Myocyte (in vitro differentiated cells): ENCODE measurements at regions not wholly inside any gene's neighbourhood (a gene's known extent, or its start where the extent isn't known, plus 50 kb on each side); places are given as distances from the start of the nearest gene placed in this dataset.

Experiments used
- DNase-seq: peaks from one replicate; pipeline ENCODE4 v3.0.0-alpha.2; 2012; ENCODE audit warnings: low read depth

DNA sequence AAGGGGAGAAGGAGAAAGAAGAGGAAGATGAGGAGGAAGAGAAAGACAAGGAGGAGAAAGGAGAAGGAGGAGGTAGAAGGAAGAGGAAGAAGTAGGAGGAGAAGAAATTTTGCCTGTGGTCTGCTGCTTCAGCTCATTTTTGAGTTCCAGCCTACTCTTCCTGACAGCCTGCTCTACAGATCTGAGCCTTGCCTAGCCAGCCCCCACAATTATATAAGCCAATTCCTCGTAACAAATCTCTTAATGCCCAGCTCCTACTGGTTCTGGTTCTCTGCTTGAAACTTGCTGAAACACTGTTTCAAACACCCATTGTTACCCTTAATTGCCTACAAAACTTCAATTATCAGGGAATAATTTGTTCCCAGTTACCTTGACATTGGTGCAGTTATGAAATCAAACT lies 1014.2 kb upstream of the CELF4 start:
- no peak for DNase-seq

DNA sequence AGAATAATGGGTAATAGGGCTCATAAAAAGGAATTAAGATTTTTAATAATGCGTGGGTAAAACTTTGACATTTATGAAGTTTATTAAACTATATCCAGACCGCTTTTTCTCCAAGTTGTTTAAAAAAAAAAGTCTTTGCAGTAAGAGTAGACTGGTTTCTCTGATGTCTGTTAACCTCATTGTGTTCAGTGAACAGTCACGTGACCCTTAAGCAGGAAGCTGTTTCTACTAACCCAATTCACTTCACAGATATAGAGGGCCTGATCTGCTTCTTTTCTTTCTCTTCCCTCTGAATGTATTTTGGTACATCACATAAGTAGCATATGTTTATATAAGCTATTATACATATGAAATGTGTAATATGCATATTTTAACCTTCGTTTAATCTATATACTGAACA lies 1011.3 kb upstream of the CELF4 start:
- no peak for DNase-seq

DNA sequence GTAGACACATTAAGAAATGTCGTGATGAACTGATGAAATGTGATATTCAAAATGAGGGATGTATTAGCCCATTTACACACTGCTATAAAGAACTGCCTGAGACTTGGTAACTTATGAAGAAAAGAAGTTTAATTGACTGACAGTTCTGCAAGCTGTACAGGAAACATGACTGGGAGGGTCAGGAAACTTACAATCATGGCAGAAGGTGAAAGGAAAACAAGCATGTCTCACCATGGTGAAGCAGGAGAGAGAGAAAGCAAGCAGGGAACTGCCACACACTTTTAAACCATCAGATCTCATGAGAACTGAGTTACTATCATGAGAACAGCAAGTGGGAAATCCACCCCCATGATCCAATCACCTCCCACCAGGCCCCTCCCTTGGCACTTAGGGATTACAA lies 1010.8 kb upstream of the CELF4 start:
- no peak for DNase-seq

DNA sequence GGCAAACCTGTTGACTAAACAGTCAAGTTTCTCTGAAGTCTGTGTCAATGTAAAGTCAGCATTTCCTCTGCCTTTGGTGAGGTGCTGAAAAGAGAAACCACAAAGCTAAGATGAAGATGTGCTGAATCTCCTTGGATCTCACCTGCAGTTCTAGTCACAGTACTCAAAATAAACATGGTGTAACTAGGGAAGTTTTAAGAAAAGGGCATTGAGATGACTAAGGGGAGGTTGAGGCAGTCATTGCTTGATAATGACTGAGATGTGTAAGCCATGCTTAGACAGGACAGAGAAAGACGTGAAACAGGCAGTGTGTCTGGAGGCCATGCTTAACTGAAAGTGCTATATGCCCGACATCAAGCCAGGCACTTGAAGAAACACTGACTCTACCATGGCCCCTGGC lies 1010.0 kb upstream of the CELF4 start:
- no peak for DNase-seq

DNA sequence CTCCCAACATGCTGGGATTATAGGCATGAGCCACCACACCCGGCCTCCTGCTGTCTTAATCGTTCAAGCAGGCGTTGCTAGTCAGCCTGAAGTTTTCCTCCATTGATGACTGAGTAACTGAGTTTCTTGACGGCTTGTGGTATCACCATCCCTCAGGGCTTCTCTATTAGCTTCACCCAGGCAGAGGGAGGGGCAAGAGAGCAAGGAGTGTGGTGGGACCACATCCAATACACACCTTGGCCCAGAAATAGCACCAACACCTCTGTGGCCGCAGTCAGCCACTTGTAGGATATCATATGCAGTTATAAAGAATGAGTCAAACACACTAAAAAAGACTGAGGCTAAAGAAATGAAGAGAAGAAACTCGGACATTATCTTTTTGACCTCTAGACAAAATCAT lies 1009.4 kb upstream of the CELF4 start:
- DNase-seq = no peak

DNA sequence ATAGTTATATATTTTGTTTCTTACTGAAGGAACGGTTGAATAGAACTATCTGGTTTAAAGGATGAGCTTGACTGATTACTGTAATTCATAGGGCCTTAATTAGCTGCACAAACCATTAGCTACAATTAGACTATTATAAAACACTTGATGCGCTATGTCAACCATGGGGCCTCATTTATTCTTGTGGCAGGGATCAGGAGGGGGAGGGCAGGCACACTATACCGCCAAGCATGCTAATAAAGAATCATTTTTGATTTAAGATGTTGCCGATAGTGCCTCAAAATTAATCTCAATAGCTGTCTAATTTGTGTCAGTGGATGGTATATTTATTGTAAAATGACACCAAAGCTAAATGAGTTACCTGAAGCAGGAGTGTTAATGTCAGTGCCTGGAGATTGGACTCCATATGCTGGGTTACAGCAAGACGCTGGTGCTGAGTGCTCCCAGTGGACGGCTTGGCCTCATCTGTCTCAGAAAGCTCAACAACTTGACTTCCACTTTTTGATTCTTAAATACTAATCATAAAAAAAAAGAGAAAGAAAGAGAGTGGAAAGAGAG lies 1007.0 kb upstream of the CELF4 start:
- no peak for DNase-seq

DNA sequence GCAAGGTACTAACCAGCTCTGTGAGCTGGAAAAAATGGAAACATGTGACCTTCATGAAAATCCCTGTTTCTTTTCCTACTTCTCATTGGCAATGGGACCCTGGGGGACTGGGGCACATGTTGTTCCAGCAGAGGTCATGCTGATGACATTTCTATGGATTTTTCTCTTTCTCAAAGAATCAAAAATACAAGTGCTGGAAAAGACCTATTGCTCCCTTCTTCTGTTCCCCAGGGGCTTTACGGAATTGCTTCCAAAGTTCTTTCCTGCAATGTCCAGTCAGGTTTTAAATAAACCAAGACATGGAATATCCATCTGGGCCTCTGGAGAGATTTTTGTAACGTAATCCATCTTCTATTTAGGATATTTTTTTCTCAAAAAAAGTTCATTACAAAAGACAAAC lies 1006.1 kb upstream of the CELF4 start:
- DNase-seq = no peak

DNA sequence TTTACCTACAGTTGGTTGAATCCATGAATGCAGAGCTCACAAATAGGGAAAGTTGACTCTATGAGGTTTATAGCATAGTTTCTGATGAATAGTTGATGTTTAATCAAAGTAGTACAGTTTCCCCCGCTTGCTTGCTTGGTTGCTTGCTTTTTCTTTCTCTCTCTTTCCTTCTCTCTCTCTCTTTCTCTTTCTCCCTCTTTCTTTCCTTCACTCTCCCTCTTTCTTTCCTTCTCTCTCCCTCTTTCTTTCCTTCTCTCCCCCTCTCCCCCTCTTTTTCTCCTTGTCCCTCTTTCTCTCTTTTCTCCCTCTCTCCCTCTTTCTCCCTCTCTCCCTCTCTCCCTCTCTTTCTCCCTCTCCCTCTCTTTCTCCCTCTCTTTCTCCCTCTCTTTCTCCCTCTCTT lies 999.9 kb upstream of the CELF4 start:
- DNase-seq = no peak

DNA sequence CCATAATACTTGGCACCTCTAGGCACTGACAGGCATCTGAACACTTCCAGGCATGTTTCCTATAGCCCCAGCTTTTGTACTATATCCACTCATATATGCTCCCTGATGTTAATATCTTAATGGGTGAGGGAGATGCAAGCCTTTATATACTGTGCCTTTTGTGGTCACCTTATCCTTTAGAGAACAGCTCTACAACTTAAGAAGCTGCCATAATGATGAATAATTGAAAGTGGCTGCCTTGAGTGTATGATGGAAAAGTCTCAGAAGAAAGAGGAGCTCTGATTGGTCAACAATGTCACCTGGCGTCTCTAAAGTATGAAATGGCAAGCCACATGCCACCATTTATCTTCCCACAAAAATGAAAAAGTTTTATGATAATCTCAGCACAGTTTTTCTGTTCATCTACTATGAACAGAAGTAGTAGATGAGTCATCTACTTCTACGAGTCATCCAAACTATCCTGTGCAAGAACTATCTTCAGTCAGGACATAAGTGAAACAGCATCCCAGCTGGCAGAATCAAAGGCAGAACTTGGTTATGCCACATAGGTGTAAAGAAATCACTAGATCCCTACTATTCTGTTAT lies 997.9 kb upstream of the CELF4 start:
- DNase-seq = no peak

DNA sequence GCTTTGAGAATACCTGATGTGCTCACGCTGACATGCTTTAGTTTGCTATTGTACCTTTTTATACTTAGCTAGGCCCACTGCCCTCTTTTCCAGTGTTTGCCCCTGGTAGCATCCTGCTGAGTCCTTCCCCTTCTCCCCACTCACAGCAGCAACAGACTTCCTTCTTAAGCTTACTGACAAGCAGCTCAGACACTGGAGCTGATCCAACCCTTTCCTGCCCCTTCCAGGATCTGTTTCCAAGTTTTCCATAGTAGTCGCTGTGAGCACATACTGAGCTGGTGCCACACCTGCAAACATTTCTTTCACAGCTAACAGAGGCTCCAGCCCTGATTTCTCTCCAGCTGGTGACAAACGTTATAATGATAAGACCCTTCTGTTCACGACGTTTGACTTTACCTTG lies 991.4 kb upstream of the CELF4 start:
- DNase-seq = no peak

DNA sequence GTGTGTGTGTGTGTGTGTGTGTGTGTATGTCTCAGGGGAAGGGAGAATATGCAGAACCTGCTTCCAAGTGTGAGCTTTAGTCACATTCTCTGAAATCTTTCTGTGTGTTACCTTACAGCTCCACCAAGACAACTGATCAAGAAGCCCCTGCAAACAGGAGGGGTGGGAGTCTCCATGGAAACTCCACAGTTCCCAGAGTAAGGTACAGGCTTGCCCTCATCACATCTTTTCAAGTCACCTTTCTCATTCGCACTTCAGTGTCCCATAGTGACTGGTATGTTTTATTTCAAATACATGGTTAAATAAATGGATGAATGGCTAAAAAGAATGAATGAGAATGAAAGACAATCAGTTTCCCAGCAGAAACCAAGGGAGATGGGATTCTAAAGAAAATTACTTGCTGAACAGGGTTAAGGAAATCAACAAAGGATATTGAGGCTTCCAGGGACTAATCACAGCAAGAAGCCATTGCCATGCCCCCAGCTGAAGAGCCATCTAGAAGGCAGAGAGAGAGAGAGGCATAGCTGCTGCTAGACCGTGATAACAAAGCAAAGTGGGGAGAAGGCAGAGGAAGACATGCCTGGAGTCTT lies 987.2 kb upstream of the CELF4 start:
- DNase-seq = no peak

DNA sequence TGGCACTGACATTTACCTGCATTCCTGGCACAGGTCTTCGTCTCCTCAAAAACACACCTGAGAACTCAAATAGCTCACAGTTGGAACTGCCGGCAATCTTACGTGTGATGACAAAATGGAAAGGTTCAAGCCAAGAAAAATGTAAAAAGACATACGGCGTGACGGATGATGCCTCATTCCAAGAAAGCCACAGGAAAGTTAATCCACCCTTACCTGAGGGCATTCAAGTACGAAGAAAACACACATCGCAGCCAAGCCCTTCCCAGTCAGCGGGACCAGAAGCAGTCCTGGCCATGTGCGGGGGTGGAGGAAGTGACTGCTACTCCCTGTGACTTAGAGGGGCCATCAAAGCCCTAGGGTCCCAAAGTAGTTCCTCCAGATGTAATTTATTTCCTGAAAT lies 986.3 kb upstream of the CELF4 start:
- DNase-seq = no peak

DNA sequence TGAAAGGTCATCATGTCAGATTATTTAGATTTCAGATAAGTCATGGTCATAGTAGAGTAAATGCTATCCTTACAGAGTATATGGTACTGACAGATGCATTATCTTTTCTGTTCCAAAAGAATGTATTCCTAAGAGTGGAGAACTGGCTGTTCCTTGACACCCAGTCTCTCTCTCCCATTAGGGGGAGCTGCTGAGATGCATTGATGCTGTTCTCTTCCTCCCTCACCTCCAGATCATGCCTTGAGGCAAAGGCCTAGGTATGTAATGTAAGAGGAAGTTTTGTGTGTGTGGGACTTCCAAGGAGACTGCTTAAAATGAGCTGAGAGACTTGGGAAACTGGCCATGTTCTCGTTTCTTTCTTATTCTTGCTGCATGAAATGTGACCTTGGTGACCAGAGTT lies 979.5 kb upstream of the CELF4 start:
- no peak for DNase-seq

DNA sequence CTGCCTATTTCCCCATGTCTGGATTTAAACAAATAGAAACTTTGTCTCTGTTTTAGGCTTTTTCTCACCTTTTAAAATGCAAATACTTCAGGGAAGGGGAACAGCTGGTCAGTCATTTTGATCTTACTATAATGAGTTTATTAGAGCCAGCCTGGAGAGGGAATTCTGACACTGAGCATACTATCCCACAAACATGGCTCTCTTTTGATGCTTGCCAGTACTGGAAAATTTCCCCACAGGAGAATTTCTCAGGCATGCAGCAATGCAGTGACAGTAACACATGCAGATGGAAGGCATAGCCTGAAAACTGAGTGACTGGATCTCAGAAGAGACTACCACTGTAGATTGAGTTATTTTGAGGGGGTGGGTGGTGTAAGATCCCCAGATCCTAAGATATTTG lies 974.3 kb upstream of the CELF4 start:
- DNase-seq = no peak

DNA sequence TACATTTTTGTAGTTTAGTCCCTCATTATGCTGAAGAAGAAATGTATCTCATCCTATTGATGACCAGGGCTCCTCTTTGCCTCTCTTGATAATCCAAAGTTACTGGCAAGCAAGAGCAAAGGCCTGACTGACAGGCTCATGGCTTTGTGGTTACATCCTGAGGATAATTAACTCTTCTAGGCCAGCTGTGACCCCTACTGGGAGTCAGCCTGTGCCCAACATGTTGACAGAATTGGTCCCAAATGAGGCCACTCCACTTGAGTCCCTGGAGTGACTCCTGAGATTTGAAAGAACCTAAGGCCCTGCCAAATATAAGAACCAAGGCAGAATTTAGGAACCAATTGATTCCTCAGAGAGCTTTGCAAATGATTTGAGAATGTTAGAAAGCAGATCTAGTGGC lies 973.8 kb upstream of the CELF4 start:
- no peak for DNase-seq

DNA sequence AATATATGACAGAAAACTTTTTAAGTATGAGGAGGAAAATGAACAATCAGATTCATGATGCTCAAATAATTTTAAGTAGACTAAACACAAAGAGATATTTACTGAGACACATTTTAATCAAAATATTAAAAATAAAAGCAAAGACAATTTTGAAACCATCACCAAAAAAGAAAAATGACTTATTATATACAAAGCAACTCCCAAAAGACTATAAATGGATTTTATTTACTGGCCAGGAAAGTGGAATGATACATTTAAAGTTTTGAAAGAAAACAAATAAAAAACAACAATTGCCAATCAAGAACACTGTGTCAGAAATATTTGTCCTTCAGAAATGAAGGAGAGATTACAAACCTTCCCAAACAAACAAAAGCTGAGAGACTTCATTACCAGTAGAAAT lies 968.5 kb upstream of the CELF4 start:
- no peak for DNase-seq

DNA sequence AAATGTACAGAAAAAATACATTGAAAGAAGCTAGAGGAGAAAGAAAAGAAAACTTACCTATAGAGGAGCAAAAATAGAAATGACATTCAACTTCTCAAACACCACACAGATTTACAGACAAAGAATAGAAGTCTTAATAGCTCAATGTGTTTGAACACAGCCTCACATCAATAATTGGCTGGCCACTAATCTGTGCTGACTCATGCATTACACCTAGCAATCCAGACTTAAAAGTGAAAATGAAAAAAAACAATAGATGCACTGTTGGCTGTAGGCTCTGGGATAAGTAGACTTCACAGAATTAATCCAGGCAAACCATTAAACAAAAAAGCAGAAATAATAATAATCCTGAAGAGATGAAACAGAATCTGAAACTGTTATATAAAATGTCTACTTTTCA lies 961.3 kb upstream of the CELF4 start:
- DNase-seq = no peak

DNA sequence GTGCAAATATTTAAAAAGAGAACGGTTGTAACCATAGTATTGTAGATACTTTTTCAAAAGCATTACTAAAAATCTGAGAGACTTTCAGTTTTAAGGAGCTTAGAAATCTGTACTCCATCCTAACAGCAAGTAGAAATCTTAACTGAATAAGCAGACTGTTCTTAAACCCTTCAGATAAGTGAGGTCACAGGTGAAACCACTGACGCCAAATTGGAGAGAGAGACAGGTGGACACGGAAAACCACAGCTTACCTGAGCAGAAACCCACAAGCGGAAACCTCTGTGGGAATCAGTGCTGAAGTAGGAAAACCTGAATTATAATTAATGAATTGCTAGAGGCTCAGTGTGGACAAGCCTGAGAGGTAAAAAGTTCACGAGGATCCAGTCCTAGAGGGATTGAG lies 959.4 kb upstream of the CELF4 start:
- no peak for DNase-seq

DNA sequence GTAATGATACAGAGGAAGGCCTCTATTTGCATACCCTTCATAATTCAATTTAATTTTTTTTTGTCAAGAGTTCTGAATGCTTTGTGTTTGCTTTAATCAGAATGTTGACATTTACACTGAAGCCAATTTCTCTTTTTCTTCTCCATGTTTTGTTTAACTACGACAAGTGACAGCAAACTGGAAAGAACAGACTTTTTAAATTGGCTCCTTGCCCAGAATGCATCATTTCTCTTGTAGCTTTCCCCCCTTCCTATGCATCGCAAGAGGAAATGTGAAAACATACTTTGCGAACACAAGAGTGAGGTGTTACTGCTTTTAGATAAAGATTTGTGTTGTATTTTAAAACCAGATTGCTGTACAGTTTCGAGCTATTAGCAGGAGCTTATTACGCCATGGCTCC lies 955.2 kb upstream of the CELF4 start:
- DNase-seq = no peak

DNA sequence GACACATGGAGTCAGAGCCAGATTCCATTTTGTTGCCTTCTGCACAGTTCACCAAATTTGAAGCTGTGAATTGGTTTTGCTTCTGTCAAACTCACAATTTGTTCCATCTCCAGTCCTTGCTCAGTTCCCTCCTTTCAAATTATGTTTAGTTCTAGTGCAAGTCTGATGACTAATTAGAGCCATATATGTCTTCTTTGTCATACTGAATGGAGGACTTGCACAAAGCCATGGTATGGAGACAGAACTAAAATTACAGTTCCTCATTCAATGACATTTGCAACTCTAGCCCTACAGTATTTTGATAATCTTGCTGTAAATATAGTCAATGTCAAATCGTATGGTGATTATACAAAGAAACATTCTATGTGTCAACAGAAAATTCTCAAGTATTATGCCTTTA lies 936.9 kb upstream of the CELF4 start:
- no peak for DNase-seq

DNA sequence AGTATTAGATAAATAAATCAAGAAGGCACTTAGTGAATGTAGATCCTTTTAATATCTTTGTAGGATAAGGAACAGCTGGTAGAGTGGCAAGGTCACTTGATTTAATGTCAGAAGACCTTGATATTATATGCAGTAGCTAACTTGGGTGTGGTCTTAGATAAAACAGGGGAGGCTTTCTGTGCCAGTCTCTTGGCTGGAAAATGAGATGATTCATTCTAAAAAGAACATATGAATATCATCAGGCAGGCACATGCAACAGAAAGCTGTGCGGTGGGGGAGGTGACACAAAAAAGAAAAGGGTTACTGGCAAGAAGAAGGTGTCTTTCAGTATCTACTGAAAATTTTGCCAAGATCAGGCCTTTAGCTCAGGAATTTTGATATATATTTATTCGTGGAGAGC lies 931.7 kb upstream of the CELF4 start:
- DNase-seq = no peak

DNA sequence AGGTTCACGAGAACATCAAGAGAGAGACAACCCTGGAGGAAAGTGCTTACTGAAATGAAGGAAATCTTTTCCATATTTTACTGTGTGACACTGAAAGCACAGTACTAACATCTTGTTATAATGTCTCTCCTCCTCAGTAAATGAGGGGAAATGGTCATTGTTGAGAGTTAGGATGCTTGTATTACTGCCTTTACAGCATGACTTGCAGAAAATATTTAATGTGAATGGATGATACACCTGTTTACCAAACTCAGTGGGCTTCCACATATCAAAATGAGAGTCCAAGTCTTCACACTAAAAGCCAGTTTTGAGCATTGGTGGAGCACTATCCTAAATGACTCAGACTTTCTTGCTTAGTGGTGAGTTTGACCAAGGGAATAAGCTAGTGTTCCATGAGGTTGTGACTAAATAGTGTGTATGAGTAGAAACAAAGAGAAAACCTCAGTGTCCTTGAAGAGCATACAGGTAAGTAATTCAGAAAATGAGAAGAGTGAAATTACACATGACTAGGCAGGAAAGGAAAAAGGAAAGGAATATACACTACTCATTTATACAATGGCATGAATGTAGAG lies 930.7 kb upstream of the CELF4 start:
- no peak for DNase-seq

DNA sequence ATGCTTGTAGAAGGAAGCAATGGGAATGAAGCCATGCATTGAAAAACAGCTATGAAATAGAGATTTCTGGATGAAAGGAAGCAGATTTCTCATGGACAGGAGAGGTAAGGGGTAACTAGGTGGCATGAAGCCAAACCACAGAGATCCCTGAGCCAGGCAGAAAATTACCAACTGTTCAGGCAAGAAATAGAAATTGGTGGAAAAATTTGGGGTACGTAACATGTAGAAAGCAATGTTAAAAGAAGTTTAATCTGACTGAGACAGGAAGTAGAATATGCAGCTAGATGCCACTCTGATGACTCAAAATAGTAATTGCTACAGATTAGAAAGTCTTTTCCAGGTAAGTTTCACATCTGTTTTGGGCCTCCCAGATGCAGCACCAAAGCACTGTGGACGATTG lies 928.5 kb upstream of the CELF4 start:
- DNase-seq = no peak
